Fibroblast of lung (primary cell): ENCODE measurements at regions not wholly inside any gene's neighbourhood (a gene's known extent, or its start where the extent isn't known, plus 50 kb on each side); places are given as distances from the start of the nearest gene placed in this dataset.

Experiments
- CTCF ChIP-seq, 2 donors: IDR thresholded peaks in 1 of 2; conservative IDR thresholded peaks in 1 of 2; 1 replicate in 1 of 2; 2 replicates in 1 of 2; pipeline ENCODE4 v1.5.1; 2011 to 2012; ENCODE audit warnings: low read length in 2 of 2, control low read depth in 1 of 2, inconsistent platforms in 1 of 2, low read depth in 1 of 2, mild to moderate bottlenecking in 1 of 2
- EZH2 ChIP-seq: IDR thresholded peaks from 2 replicates; pipeline ENCODE4 v1.5.1; 2012; ENCODE audit warnings: low read length, control low read depth, mild to moderate bottlenecking; ENCODE audit errors: missing control alignments

DNA sequence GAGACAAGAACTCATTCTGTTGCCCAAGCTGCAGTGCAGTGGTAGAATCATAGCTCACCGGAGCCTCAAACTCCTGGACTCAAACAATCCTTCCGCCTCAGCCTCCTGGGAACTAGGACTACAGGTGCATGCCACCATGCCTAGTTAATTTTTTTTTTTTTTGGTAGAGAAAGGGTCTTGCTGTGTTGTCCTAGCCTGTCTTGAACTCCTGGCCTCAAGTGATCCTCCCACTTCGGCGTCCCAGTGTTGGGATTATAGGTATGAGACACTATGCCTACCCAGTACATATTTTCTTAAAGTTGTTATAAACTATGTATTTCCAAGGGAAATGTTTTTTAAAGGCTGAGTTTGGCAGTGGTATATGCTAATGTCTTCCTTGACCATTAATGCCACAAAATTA, 412.6 kb downstream of the KLF12 start:
- TF ChIP-seq CTCF (conservative IDR thresholded peaks at IDR 0.05 in 1 of 2, IDR thresholded peaks at IDR 0.05 in 1 of 2; ENCODE audit: low read depth in 1 of 2, low read length in 2 of 2) (no peak), EZH2 (no peak)
